ENCODE measurements at regions not wholly inside any gene's neighbourhood (a gene's known extent, or its start where the extent isn't known, plus 50 kb on each side); places are given as distances from the start of the nearest gene placed in this dataset.

GRCh38 chrX:14352511-14352910 lies 176.8 kb upstream of the GLRA2 start:
- Mint-ChIP-seq H3K27ac (no peak overlapping the region), H3K36me3 (no peaks in the 10 kb centered on the region), H3K9me3 (peaks cover 0 to 3% (median 2%) of the 10 kb centered on the region in 7 donors), H3K4me1 (no peaks in the 10 kb centered on the region), H3K27me3 (ENCODE audit: low read depth in 3 of 3) (peaks cover 0 to 2% (median 2%) of the 10 kb centered on the region in 3 donors), H3K4me3 (no peak overlapping the region)
- Histone ChIP-seq H3K4me1 (ENCODE audit: control insufficient read depth in 1 of 2, insufficient read depth in 2 of 2, low read length in 2 of 2) (no peaks in the 10 kb centered on the region), H4K20me1 (ENCODE audit: insufficient read depth, low read length) (no peaks in the 10 kb centered on the region), H3K9me3 (replicated peaks in 1 of 2; ENCODE audit: control insufficient read depth in 1 of 2, insufficient read depth in 1 of 2, low read length in 2 of 2) (no peaks in the 10 kb centered on the region), H3K36me3 (replicated peaks in 1 of 2; ENCODE audit: control insufficient read depth in 1 of 2, insufficient read depth in 2 of 2, low read length in 2 of 2) (no peaks in the 10 kb centered on the region), H2AFZ (ENCODE audit: insufficient read depth, low read depth, low read length, poor library complexity, severe bottlenecking) (no peak overlapping the region), H3K79me2 (ENCODE audit: insufficient read depth, low read length) (no peaks in the 10 kb centered on the region), H3K27ac (ENCODE audit: low read depth in 1 of 2, low read length in 2 of 2) (no peak overlapping the region), H3K4me2 (replicated peaks; ENCODE audit: extremely low read depth, low read length, poor library complexity, severe bottlenecking) (no peak overlapping the region), H3K4me3 (replicated peaks in 1 of 3; ENCODE audit: low read depth in 2 of 3, low read length in 3 of 3) (no peak overlapping the region), H3K9ac (ENCODE audit: insufficient read depth, low read length, poor library complexity, severe bottlenecking) (no peak overlapping the region), H3K27me3 (ENCODE audit: control insufficient read depth in 2 of 2, insufficient read depth in 2 of 2, low read length in 2 of 2) (no peaks in the 10 kb centered on the region)
- no peak for TF ChIP-seq CTCF (IDR thresholded peaks at IDR 0.05)
- no CpG with 5 or more reads among the region's 1 CpG for WGBS (ENCODE audit: insufficient coverage)
- no peak for DNase-seq
- intact Hi-C loops (cut with micrococcal nuclease), result no loop called here

GRCh38 chrX:14351611-14352303 lies 177.6 kb upstream of the GLRA2 start:
- Histone ChIP-seq H3K36me3 (replicated peaks in 1 of 2; ENCODE audit: control insufficient read depth in 1 of 2, insufficient read depth in 2 of 2, low read length in 2 of 2) (no peaks in the 10 kb centered on the region), H4K20me1 (ENCODE audit: insufficient read depth, low read length) (no peaks in the 10 kb centered on the region), H3K9me3 (replicated peaks in 1 of 2; ENCODE audit: control insufficient read depth in 1 of 2, insufficient read depth in 1 of 2, low read length in 2 of 2) (no peaks in the 10 kb centered on the region), H3K4me1 (ENCODE audit: control insufficient read depth in 1 of 2, insufficient read depth in 2 of 2, low read length in 2 of 2) (no peaks in the 10 kb centered on the region), H3K79me2 (ENCODE audit: insufficient read depth, low read length) (no peaks in the 10 kb centered on the region), H3K4me2 (replicated peaks; ENCODE audit: extremely low read depth, low read length, poor library complexity, severe bottlenecking) (no peak overlapping the region), H3K27me3 (ENCODE audit: control insufficient read depth in 2 of 2, insufficient read depth in 2 of 2, low read length in 2 of 2) (no peaks in the 10 kb centered on the region), H3K27ac (ENCODE audit: low read depth in 1 of 2, low read length in 2 of 2) (no peak overlapping the region), H3K9ac (ENCODE audit: insufficient read depth, low read length, poor library complexity, severe bottlenecking) (no peak overlapping the region), H3K4me3 (replicated peaks in 1 of 3; ENCODE audit: low read depth in 2 of 3, low read length in 3 of 3) (no peak overlapping the region), H2AFZ (ENCODE audit: insufficient read depth, low read depth, low read length, poor library complexity, severe bottlenecking) (no peak overlapping the region)
- Mint-ChIP-seq H3K27me3 (ENCODE audit: low read depth in 3 of 3) (peaks cover 0 to 2% (median under 1%) of the 10 kb centered on the region in 3 donors), H3K36me3 (no peaks in the 10 kb centered on the region), H3K4me3 (no peak overlapping the region), H3K27ac (peak overlapping the region in 1 of 7 donors; percentile 23), H3K4me1 (no peaks in the 10 kb centered on the region), H3K9me3 (peaks cover 0 to 3% (median 2%) of the 10 kb centered on the region in 7 donors)
- no CpG with 5 or more reads among the region's 5 CpGs for WGBS (ENCODE audit: insufficient coverage)
- intact Hi-C loops (cut with micrococcal nuclease), result no loop called here
- no peak for TF ChIP-seq CTCF (IDR thresholded peaks at IDR 0.05)
- no peak for DNase-seq

Measured in CD14-positive monocyte (primary cell).